Medulla oblongata (tissue), 1 donor: ENCODE measurements at regions not wholly inside any gene's neighbourhood (a gene's known extent, or its start where the extent isn't known, plus 50 kb on each side); places are given as distances from the start of the nearest gene placed in this dataset.
"Not testable (repeated sequence)": the region's sequence is repeated elsewhere in the genome, so short reads cannot be mapped to it uniquely, and the experiment has no call there.

Experiments
- DNase-seq: peaks from one replicate; pipeline ENCODE4 v3.0.0-alpha.2; 2015; ENCODE audit errors: extremely low spot score

DNA sequence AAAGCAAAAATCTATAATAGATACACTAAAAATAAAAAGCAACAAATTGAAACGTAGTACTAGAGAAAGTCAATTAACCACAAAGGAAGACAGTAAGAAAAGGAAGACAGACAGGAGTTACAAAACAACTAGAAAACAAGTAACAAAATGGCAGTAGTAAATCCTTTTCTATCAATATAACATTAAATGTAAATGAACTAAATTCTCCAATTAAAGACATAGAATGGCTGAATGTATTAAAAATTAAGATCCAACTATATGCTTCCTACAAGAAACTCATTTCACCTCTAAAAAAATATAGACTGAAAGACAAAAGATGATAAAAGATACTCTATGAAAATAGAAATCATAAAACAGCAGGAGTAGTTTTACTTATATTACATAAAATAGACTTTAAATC lies 79.1 kb downstream of the CTH start:
- DNase-seq = no peak

- no peak for DNase-seq
Observed at GRCh38 chr1:70495370-70495769, 84.3 kb downstream of the CTH start.

DNA sequence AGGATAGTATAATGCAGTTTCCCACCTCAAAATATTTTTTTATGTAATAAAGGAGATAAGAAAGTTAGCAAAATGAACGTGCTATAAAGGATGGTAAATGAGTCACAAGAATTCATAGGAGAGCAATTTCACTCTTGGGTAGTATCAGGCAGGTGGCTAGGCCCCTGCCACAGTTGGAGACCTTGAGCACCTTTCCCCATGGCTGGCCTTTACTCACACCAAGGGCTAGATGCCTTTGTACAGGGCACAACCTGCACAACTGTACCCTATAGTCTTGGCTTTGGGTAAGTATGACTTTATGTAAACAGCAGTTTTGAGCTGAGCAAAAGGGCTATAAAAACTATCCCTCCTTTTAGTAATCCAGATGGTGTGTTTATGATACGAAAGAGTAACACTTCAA lies 85.1 kb downstream of the CTH start:
- DNase-seq = no peak

DNA sequence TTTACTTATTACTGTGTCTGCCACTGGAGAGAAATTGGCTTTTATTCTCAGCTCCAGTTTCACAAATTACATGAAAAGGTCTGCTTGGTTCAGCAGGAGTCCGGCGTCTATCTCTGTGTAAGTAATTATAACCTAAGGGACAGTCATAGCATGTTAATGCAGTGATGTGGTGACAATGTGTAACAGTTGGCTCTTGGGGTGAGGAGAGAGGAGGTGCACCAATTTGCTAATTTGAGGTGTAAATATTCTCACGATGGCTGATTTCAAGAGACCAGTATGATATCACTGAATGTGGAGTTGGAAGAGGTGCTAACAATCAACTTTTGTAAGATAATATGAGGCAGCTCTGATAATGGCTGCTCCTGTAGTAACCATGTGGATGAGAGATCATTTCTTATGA lies 86.1 kb downstream of the CTH start:
- DNase-seq = no peak

GRCh38 chr1:70498666-70499065 lies 87.6 kb downstream of the CTH start:
- no peak for DNase-seq

GRCh38 chr1:70499695-70500094 lies 88.6 kb downstream of the CTH start:
- DNase-seq = no peak

DNA sequence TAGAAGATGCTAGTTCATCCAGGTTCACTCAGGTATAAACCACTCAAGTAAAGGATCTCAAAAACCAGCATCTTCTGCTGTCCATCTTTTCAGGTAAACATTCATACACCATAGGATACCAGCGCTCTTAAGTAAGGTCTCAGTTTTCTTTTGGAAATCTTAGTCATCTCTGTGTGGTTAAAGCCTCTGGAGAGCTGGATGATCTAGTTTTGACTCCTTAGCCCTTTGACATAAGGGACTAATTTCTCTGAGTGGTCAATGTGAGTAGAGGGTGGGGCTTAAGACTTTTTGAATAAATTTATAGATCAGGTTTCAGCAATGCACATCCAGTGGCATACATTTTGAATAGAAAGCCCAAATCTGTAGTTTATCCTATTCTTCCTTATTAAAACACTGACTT lies 92.3 kb downstream of the CTH start:
- no peak for DNase-seq

GRCh38 chr1:70504176-70504820 lies 93.2 kb downstream of the CTH start:
- no peak for DNase-seq

DNA sequence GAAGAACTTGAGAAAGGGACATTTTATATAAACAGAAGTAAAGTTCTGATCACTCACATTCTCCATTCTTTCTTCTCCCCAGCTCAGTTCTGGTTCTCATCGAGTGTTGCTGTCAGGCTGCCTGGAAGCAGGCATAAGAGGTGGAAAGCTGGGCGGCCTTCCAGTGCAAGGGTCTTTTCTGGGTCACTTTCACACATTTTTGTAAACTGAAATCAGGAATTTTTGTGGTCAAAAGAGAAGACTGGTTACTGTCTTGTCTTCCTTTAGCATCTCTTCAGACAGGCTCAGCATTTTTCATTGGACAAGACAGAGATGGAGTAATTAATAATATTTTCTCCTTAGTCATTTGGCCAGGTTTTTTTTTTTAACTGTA lies 93.7 kb downstream of the CTH start:
- DNase-seq = no peak

DNA sequence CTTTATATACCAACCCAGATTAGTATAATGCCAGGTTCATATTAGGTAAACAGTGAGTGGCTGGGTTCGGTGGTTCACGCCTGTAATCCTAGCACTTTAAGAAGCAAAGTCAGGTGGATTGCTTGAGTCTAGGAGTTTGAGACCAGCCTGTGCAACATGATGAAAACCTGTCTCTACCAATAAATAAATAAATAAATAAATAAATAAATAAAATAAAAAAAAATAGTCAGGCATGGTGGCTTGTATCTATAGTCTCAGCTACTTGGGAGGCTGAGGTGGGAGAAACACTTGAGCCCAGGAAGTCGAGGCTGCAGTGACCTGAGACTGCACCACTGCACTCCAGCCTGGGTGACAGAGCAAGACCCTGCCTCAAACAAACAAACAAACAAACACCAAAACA lies 96.9 kb downstream of the CTH start:
- DNase-seq = not testable (repeated sequence)

GRCh38 chr1:70509996-70510876 lies 99.2 kb downstream of the CTH start:
- peak; percentile 83 for DNase-seq

DNA sequence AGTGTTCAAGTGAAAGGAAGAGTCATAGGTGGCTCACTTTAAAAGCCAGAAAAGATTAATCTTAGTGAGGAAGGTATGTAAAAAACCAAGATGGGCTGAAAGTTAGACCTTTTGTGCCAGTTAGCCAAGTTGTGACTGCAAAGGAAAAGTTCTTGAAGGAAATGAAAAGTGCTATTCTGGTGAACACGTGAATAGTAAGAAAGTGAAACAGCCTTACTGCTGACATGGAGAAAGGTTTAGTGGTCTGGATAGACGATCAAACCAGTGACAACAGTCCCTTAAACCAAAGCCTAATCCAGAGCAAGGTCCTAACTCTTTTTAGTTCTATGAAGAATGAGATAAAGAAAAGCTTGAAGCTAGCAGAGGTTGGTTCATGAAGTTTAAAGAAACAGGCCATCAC lies 106.4 kb downstream of the CTH start:
- DNase-seq = no peak

DNA sequence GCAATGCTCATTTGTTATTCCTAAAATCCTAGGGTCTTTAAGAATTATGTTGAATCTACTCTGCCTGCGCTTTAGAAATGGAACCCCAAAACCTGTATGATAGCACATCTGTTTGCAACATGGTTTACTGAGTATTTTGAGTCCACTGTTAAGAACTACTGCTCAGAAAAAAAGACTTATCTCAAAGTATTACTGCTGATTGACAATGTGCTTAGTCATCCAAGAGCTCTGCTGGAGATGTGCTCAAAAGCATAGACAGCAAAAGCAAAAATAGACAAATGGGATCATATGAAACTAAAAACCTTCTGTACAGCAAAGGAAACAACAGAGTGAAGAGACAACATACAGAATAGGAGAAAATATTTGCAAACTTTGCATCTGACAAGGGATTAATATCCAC lies 107.0 kb downstream of the CTH start:
- no peak for DNase-seq

DNA sequence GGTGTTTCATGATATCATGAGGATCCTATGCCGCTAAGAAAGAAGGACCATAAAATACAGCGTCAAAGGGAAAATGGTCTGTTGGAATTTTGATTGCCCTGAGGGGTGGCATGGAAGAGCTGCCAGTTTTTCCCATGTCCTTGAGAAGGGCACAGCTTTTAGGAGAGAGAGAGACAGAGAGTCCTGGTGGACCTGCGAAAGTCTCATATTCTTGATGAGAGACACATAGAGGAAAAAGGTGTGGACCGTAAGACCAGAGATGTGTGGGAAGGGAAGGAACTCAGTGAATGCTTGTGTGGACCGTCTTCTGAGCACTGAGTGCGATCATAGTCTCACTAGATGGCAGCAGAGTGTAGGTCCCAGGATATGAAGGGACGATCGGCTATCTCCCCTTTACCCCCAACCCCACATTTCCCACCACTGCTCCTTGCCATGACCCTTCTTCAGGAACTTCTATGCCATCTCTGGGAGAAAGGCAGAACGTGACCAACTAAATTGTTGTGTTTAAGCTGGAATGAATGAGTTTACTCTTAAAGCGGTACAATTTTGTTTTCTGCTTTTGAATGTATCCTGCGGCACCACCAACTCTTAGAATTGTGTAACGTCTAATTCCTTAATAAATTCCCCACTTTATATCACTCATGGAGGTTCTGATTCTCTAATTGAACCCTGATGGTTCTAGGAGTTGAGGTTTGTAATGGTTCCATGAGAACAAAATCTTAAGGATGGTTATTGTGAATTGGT lies 117.7 kb downstream of the CTH start:
- DNase-seq = peak; percentile 57

DNA sequence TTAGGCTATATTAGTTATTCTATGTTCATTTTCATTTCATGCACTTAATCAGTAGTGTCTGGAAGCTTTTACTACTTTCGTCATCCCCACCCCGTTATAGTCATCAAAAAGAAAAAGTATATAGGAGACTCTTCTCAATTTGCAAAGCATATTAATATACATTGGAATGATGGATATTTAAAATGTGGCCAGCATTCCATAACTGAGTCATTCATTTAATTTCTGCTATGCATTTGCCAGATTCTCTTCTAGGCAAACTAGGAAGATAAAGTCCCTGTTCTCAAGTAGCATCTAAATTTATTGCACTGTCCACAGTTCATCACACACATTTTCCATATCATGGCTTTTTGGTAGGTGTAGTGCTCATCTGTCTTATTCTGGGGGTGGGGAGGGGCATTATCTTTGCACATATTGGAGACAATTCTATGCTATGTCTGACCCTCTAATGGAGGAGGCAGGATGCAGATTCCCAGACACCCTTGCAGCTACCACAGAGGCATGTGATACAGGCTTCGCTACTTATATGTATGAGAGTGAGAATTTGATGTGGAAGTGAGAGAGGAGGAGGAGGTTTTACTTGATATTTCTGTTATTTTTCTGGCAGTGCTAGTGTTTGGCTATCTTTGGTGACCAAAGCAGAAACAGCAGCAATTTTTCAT lies 125.8 kb downstream of the CTH start:
- DNase-seq = no peak

DNA sequence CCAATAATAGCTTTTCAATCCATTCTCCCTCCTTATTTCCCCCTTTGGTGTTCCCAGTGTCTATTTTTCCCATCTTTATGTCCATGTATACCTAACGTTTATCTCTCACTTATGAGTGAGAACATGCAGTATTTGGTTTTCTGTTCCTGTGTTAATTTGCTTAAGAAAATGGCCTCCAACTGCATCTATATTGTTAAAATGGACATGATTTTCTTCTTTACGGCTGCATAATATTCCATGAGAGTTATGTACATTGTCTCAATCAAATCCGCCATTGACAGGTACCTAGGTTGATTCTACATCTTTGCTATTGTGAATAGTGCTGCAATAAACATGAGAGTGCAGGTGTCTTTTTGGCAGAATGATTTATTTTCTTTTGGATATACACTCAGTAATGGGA lies 126.7 kb downstream of the CTH start:
- no peak for DNase-seq

GRCh38 chr1:70542030-70542429 lies 131.0 kb downstream of the CTH start:
- DNase-seq = no peak

DNA sequence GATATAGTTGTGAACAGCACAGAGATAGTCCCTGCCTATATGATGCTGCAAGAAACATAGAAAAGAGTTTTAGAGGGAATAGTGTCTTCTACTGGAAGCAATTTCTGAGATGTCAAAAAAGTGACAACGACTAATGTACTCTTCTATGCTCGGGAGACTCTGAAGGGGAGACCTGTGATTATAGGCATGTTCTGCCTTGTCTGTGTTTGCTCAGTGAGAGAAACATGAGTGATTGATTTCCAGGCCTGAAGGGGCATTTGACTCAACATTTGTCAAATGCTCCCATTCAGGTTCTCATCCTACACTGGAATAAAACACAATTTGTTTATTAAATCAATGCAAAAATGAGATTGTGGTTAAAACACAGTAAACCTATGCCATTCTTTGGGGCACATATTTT lies 131.8 kb downstream of the CTH start:
- DNase-seq = no peak

DNA sequence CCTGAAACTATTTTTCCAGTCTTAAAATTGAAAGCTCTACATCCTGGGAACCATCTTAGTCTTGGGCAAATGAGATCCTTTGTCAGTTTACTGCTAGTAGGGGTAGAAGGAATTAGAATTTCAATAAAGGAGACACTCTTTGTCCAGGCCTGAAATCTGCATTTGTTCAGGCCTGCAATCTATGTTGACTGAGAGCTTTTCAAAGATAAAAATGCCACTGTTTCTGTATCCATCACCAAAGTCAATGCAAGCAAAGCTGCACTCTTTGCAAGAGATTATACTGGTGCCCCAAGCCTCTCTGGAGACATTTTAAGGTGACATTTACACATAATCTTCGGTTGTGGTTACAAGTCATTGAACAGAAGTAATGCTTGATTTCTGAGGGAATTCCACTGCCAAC lies 135.7 kb downstream of the CTH start:
- no peak for DNase-seq

GRCh38 chr1:70552662-70553566 lies 141.8 kb downstream of the CTH start:
- no peak for DNase-seq

DNA sequence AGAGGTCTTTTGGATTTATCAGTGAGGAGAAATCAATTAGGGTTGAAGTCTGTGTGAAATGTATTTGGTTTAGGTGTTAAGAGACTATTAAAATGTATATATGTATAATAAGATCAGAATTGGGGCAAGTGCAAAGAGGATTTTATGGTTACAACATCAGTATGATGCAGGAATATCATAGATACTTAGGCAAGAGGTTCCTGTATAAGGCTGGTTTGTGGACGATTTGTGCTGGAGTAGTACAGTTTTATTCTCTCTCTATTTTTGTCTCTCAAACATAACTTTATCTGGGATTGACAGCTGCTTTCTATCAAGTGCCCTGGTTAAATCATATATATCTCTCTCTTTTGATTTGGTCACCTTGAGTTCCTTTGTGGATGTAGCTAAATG lies 142.5 kb downstream of the CTH start:
- DNase-seq = no peak
